ENCODE measurements at regions not wholly inside any gene's neighbourhood (a gene's known extent, or its start where the extent isn't known, plus 50 kb on each side); places are given as distances from the start of the nearest gene placed in this dataset.

DNA sequence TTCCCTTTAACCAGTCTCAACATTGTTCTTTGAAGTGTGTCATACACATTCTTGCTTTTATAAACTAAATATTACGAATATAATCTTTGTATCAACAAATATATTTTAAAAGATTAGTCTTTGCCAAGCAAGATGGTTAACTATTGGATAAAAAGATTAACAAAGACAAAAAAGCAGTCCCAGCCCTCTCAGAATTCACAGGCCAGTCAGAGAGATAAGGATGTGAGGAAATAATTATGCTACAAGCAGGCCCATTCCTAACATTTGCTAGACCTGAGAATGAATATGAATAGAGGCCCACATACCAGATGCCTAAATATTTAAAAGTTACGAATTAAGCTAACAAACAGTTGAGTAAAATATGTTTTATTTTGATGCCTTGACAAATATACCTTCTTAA, 457.7 kb downstream of the CETN3 start:
- no peak for DNase-seq
- Histone ChIP-seq H3K9me3 (ENCODE audit: low read depth) (no peaks in the 10 kb centered on the region), H3K27me3 (replicated peaks; ENCODE audit: insufficient read depth) (no peaks in the 10 kb centered on the region), H4K20me1 (ENCODE audit: insufficient read depth) (no peaks in the 10 kb centered on the region), H3K9ac (no peak overlapping the region), H3K36me3 (ENCODE audit: low read depth) (no peaks in the 10 kb centered on the region), H3K79me2 (ENCODE audit: insufficient read depth) (no peaks in the 10 kb centered on the region), H3K4me3 (no peak overlapping the region), H3K4me1 (ENCODE audit: insufficient read depth) (no peaks in the 10 kb centered on the region), H3K4me2 (ENCODE audit: unreplicated experiment) (no peak overlapping the region), H2AFZ (no peak overlapping the region), H3F3A (ENCODE audit: insufficient read depth) (no peaks in the 10 kb centered on the region), H3K9me2 (ENCODE audit: insufficient read depth) (no peaks in the 10 kb centered on the region), H3K27ac (no peak overlapping the region)
- in situ Hi-C loops (cut with MboI): no loop called here
- WGBS, 2 experiments (ENCODE audit: low coverage in 1 of 2, low lambda C conversion rate in 2 of 2, missing lambda C conversion rate in 2 of 2): 40 to 43% methylated on average over 2 of the region's 2 CpGs
- no peak for TF ChIP-seq EZH2 (IDR thresholded peaks at IDR 0.05; ENCODE audit: insufficient read depth, poor library complexity, severe bottlenecking)
- no peak for TF ChIP-seq EZH2phosphoT487 (IDR thresholded peaks at IDR 0.05; ENCODE audit: insufficient read depth, low read depth)

- TF ChIP-seq EZH2 (IDR thresholded peaks at IDR 0.05; ENCODE audit: insufficient read depth, poor library complexity, severe bottlenecking) (no peak), EZH2phosphoT487 (IDR thresholded peaks at IDR 0.05; ENCODE audit: insufficient read depth, low read depth) (no peak)
- H3K4me3 ChIP-seq: no peak overlapping the region
- no peaks in the 10 kb centered on the region for H3K9me3 ChIP-seq (ENCODE audit: low read depth)
- H3K27ac ChIP-seq: no peak overlapping the region
- H3K36me3 ChIP-seq (ENCODE audit: low read depth): no peaks in the 10 kb centered on the region
- H3K4me2 ChIP-seq (ENCODE audit: unreplicated experiment): no peak overlapping the region
- H3K9me2 ChIP-seq (ENCODE audit: insufficient read depth): no peaks in the 10 kb centered on the region
- H2AFZ ChIP-seq: no peak overlapping the region
- H3K27me3 ChIP-seq (replicated peaks; ENCODE audit: insufficient read depth): no peaks in the 10 kb centered on the region
- 45 to 62% methylated on average over 1 of the region's 1 CpG for whole genome bisulfite sequencing, 2 experiments (ENCODE audit: low coverage in 1 of 2, low lambda C conversion rate in 2 of 2, missing lambda C conversion rate in 2 of 2)
- no peaks in the 10 kb centered on the region for H3F3A ChIP-seq (ENCODE audit: insufficient read depth)
- H3K4me1 ChIP-seq (ENCODE audit: insufficient read depth): no peaks in the 10 kb centered on the region
- H3K79me2 ChIP-seq (ENCODE audit: insufficient read depth): no peaks in the 10 kb centered on the region
- no peak for DNase-seq
- in situ Hi-C loops (cut with MboI): no loop called here
- no peaks in the 10 kb centered on the region for H4K20me1 ChIP-seq (ENCODE audit: insufficient read depth)
- no peak overlapping the region for H3K9ac ChIP-seq
Measured at GRCh38 chr5:89950234-89950633, 459.3 kb downstream of the CETN3 start.

DNA sequence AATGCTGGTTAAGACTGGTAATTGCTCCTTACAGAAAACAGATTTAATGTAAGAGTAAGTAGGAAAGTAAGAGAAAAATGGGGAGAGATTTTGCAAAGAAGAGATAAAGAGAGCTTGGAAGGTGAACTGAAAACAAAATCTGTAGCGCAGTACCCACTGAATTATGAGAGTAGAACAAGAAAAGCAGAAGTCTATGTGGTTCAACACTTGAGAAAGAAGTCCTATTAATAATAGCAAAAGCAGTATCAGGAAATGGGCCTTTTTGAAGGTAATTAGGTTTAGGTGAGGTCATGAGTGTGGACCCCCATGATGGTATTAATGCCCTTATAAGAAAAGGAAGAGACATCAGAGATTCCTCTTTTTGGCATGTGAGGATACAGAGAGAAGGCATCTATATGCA, 460.6 kb downstream of the CETN3 start:
- H2AFZ ChIP-seq: no peak overlapping the region
- no peaks in the 10 kb centered on the region for H3K79me2 ChIP-seq (ENCODE audit: insufficient read depth)
- no peaks in the 10 kb centered on the region for H4K20me1 ChIP-seq (ENCODE audit: insufficient read depth)
- no peak overlapping the region for H3K9ac ChIP-seq
- no peaks in the 10 kb centered on the region for H3K9me2 ChIP-seq (ENCODE audit: insufficient read depth)
- H3K9me3 ChIP-seq (ENCODE audit: low read depth): no peaks in the 10 kb centered on the region
- H3K4me3 ChIP-seq: no peak overlapping the region
- TF ChIP-seq EZH2phosphoT487 (IDR thresholded peaks at IDR 0.05; ENCODE audit: insufficient read depth, low read depth) (no peak), EZH2 (IDR thresholded peaks at IDR 0.05; ENCODE audit: insufficient read depth, poor library complexity, severe bottlenecking) (no peak)
- DNase-seq: no peak
- H3K4me1 ChIP-seq (ENCODE audit: insufficient read depth): no peaks in the 10 kb centered on the region
- no peaks in the 10 kb centered on the region for H3K36me3 ChIP-seq (ENCODE audit: low read depth)
- WGBS, 2 experiments (ENCODE audit: low coverage in 1 of 2, low lambda C conversion rate in 2 of 2, missing lambda C conversion rate in 2 of 2): 83 to 84% methylated on average over 1 of the region's 1 CpG
- no peaks in the 10 kb centered on the region for H3F3A ChIP-seq (ENCODE audit: insufficient read depth)
- H3K4me2 ChIP-seq (ENCODE audit: unreplicated experiment): no peak overlapping the region
- no peaks in the 10 kb centered on the region for H3K27me3 ChIP-seq (replicated peaks; ENCODE audit: insufficient read depth)
- no peak overlapping the region for H3K27ac ChIP-seq
- in situ Hi-C loops (cut with MboI): no loop called here

GRCh38 chr5:89946916-89947315, 462.6 kb downstream of the CETN3 start:
- Histone ChIP-seq H3K27ac (no peak overlapping the region), H2AFZ (no peak overlapping the region), H3K4me1 (ENCODE audit: insufficient read depth) (no peaks in the 10 kb centered on the region), H3K36me3 (ENCODE audit: low read depth) (no peaks in the 10 kb centered on the region), H3K9me3 (ENCODE audit: low read depth) (no peaks in the 10 kb centered on the region), H4K20me1 (ENCODE audit: insufficient read depth) (no peaks in the 10 kb centered on the region), H3F3A (ENCODE audit: insufficient read depth) (no peaks in the 10 kb centered on the region), H3K4me2 (ENCODE audit: unreplicated experiment) (no peak overlapping the region), H3K4me3 (no peak overlapping the region), H3K9ac (no peak overlapping the region), H3K27me3 (replicated peaks; ENCODE audit: insufficient read depth) (no peaks in the 10 kb centered on the region), H3K9me2 (ENCODE audit: insufficient read depth) (no peaks in the 10 kb centered on the region), H3K79me2 (ENCODE audit: insufficient read depth) (no peaks in the 10 kb centered on the region)
- in situ Hi-C loops (cut with MboI): no loop called here
- WGBS, 2 experiments (ENCODE audit: low coverage in 1 of 2, low lambda C conversion rate in 2 of 2, missing lambda C conversion rate in 2 of 2): 43 to 49% methylated on average over 2 of the region's 2 CpGs
- no peak for TF ChIP-seq EZH2phosphoT487 (IDR thresholded peaks at IDR 0.05; ENCODE audit: insufficient read depth, low read depth)
- TF ChIP-seq EZH2 (IDR thresholded peaks at IDR 0.05; ENCODE audit: insufficient read depth, poor library complexity, severe bottlenecking): no peak
- DNase-seq: no peak

DNA sequence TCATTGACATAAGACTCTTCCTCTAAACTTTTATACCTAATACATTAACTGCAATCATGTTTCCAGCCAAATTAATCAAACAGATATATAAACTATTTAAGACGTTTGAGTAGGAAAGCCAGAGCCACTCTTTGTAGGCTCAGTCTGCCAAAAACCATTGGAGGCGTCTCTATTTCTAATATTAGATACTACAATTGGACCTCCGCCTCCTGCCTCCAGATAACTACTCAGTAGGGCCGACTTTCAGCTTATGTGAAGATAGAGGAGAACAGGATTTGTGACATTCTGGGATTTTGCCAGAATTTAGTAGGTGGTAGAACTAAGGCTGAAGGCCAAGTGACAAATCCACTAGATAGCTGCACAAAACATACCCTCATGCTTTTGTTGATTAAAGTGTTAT, 463.0 kb downstream of the CETN3 start:
- no peaks in the 10 kb centered on the region for H3K9me3 ChIP-seq (ENCODE audit: low read depth)
- H3K4me2 ChIP-seq (ENCODE audit: unreplicated experiment): no peak overlapping the region
- H3F3A ChIP-seq (ENCODE audit: insufficient read depth): no peaks in the 10 kb centered on the region
- H3K79me2 ChIP-seq (ENCODE audit: insufficient read depth): no peaks in the 10 kb centered on the region
- H4K20me1 ChIP-seq (ENCODE audit: insufficient read depth): no peaks in the 10 kb centered on the region
- no peak overlapping the region for H3K9ac ChIP-seq
- H2AFZ ChIP-seq: no peak overlapping the region
- in situ Hi-C loops (cut with MboI): no loop called here
- no peak overlapping the region for H3K27ac ChIP-seq
- TF ChIP-seq EZH2 (IDR thresholded peaks at IDR 0.05; ENCODE audit: insufficient read depth, poor library complexity, severe bottlenecking) (no peak), EZH2phosphoT487 (IDR thresholded peaks at IDR 0.05; ENCODE audit: insufficient read depth, low read depth) (no peak)
- no peaks in the 10 kb centered on the region for H3K36me3 ChIP-seq (ENCODE audit: low read depth)
- H3K4me1 ChIP-seq (ENCODE audit: insufficient read depth): no peaks in the 10 kb centered on the region
- no peak for DNase-seq
- H3K27me3 ChIP-seq (replicated peaks; ENCODE audit: insufficient read depth): no peaks in the 10 kb centered on the region
- no peak overlapping the region for H3K4me3 ChIP-seq
- H3K9me2 ChIP-seq (ENCODE audit: insufficient read depth): no peaks in the 10 kb centered on the region
- 60 to 63% methylated on average over 4 of the region's 4 CpGs for WGBS, 2 experiments (ENCODE audit: low coverage in 1 of 2, low lambda C conversion rate in 2 of 2, missing lambda C conversion rate in 2 of 2)
